HEK293T (cell line): ENCODE measurements at regions not wholly inside any gene's neighbourhood (a gene's known extent, or its start where the extent isn't known, plus 50 kb on each side); places are given as distances from the start of the nearest gene placed in this dataset.

Source experiments
- BHLHE40 ChIP-seq: fragments of 450-650 bp; IDR thresholded peaks from 2 replicates; pipeline ENCODE4 v1.6.1; 2016; ENCODE audit warnings: mild to moderate bottlenecking, moderate library complexity, borderline replicate concordance
- CTBP1 ChIP-seq: fragments of 450-650 bp; IDR thresholded peaks from 2 replicates; pipeline ENCODE4 v1.6.1; 2016; ENCODE audit warnings: borderline replicate concordance
- ELF4 ChIP-seq: fragments of 450-650 bp; IDR thresholded peaks from 2 replicates; pipeline ENCODE4 v1.6.1; 2017; ENCODE audit warnings: antibody characterized with exemption
- FOXA1 ChIP-seq: fragments of 450-650 bp; IDR thresholded peaks from 2 replicates; pipeline ENCODE4 v1.6.1; 2016; ENCODE audit warnings: mild to moderate bottlenecking
- FOXK2 ChIP-seq: fragments of 450-650 bp; IDR thresholded peaks from 2 replicates; pipeline ENCODE4 v1.6.1; 2016; ENCODE audit warnings: mild to moderate bottlenecking
- FOXM1 ChIP-seq: fragments of 450-650 bp; IDR thresholded peaks from 2 replicates; pipeline ENCODE4 v1.6.1; 2017; ENCODE audit warnings: mild to moderate bottlenecking, borderline replicate concordance
- NFRKB ChIP-seq: fragments of 450-650 bp; IDR thresholded peaks from 2 replicates; pipeline ENCODE4 v1.6.1; 2016; ENCODE audit warnings: mild to moderate bottlenecking, moderate library complexity
- SP1 ChIP-seq: fragments of 450-650 bp; IDR thresholded peaks from 2 replicates; pipeline ENCODE4 v1.6.1; 2017
- SUZ12 ChIP-seq: fragments of 450-650 bp; IDR thresholded peaks from 2 replicates; pipeline ENCODE4 v1.6.1; 2016; ENCODE audit warnings: mild to moderate bottlenecking
- ZNF384 ChIP-seq: fragments of 450-650 bp; IDR thresholded peaks from 2 replicates; pipeline ENCODE4 v1.6.1; 2016
- TF ChIP-seq, protein P1 (sequence below): fragments of 450-650 bp; IDR thresholded peaks from 2 replicates; pipeline ENCODE4 v1.6.1; 2016

GRCh38 chr7:25666671-25667060 lies 438.4 kb upstream of the NPVF start:
- TF ChIP-seq, protein P1, sequence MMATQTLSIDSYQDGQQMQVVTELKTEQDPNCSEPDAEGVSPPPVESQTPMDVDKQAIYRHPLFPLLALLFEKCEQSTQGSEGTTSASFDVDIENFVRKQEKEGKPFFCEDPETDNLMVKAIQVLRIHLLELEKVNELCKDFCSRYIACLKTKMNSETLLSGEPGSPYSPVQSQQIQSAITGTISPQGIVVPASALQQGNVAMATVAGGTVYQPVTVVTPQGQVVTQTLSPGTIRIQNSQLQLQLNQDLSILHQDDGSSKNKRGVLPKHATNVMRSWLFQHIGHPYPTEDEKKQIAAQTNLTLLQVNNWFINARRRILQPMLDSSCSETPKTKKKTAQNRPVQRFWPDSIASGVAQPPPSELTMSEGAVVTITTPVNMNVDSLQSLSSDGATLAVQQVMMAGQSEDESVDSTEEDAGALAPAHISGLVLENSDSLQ: no peak
- TF ChIP-seq BHLHE40 (no peak), NFRKB (no peak), FOXM1 (no peak), CTBP1 (no peak), SP1 (no peak), ZNF384 (no peak), FOXA1 (no peak), SUZ12 (no peak), ELF4 (no peak), FOXK2 (no peak)
